HG03565 (cell line): ENCODE measurements at regions not wholly inside any gene's neighbourhood (a gene's known extent, or its start where the extent isn't known, plus 50 kb on each side); places are given as distances from the start of the nearest gene placed in this dataset.

Source experiments
- ATAC-seq: cut with Tn5 transposase; IDR thresholded peaks from one replicate; pipeline ENCODE4 v1.9.1; 2021; ENCODE audit warnings: mild to moderate bottlenecking, moderate library complexity; ENCODE audit not compliant: unreplicated experiment

DNA sequence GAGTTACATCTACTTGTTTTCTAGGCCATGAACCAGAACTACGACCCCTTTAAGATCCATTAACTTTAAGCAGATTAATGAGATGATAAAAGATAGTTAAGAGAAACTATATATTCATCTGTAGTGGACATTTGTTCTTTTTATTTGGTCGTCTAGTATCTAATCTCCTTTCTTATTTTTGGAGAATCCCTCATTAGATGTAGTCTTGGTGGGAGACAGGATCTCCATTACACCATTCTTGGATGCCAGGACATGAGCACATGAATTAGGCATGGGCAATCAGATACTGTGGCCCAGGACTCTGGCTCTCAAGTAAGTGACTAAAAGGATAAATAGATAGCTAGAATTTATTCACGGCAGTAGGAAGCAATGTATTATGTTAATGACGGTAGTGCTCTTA, 245.0 kb downstream of the ATP23 start:
- no peak for ATAC-seq

DNA sequence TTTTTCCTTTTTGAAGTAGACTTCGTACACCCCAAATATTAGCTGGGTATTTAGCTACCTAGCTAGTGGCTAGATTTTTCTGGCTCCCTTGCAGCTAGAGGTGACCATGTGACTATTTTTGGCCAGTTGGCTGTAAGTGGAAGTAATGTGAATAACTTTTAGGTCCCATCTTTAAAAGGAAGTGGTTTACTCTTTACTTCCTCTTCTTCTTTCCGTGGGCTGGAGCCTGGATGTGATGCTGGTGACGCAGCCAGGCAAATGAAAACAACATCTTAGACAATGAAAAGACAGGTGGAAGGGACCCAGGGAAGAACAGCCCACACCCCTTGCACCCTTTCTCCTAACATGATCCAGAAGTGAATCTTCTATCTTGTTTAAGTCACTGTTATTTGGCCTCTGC, 245.5 kb downstream of the ATP23 start:
- no peak for ATAC-seq

DNA sequence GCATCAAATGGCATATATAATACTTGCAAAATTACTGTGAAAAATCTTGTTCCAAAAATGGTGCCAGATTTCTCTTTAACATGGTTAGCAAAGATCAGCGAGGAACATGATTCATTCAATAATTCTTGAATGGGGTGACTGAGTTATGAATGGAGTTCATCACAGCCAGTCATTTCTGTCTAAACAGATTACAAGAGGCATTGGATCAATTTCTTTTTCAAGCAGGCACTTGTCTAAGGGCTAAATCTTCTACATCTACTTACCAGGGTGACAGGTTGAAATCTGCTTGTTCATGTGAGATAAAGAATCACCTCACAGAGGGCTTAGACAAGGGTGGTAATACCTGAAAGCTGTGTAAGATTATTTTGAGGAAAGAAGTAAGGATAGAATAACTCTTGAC, 247.7 kb downstream of the ATP23 start:
- ATAC-seq = no peak

DNA sequence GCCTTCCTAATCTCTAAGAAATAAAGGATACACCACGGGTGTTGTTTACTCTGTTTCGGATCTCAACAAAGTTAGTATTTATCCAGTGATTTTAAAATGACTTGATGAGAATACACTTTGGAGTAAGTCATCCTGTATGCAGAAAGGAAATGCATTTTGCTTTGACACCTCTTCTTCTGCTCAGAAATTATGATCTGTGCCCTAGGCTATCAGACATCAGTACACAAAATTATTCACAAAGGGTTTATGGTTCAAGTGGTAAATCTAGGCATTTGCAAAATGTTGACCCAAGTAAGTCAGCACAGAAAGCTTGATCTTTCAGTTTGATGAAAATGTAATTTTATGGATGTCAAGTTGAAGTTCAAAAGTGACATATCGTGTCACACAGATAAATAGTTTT, 248.5 kb downstream of the ATP23 start:
- ATAC-seq = no peak

GRCh38 chr12:58190618-58191017, 249.3 kb downstream of the ATP23 start:
- ATAC-seq = no peak

GRCh38 chr12:58196971-58197370, 255.6 kb downstream of the ATP23 start:
- ATAC-seq = no peak

DNA sequence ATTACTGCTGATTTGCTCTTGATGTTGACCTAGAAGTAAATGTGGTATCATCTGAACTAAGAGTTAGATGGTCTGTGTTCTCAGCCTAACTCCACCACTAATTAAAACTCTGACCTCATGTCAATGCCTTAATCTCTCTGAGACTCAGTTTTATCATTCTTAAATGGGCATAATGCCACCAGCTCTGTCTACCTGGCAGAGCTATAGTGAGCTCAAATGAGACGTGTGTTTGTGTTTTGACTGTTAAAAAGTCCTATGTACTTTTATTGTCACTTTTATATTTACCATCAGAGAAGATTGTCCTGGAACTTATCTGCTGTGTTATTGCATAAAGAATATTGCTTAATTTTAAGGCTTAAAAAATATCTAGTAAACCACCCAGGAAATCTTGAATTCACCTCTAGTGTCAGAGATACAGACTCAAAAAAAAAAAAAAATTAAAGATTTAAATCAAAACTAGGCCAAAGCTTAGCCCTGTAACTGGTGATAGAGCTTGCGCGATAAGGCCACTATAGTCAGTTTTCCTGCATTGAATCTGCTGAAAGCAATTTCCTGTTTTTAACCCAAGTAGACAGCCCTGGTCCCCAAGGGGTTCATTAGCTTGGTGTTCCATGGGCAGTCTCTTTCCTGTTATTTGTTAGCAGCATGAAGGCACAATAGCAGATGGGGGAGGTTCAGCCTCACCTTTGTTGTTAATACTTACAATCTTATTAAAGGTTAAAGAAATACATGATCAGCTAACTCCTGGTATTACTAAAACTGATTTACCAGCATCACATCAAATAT, 261.8 kb downstream of the ATP23 start:
- no peak for ATAC-seq

DNA sequence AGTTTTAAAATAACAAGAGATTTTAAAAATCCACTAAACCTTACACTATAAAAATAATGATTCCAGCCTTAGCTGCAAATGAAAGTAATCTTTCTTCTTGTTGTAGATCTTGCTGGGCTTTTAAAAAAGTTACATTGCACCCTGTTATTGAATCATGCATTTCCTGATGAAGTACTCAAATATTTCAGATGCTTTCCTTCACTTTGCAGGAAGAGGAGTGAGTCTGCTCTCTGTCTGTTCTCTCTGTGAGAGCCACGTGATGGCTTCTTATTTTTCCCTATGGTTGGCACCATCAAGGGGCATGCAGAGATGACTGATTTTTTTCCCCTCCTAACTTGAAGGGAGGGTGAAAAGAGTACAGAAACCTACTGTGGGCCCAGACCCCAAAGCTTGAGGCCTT, 262.7 kb downstream of the ATP23 start:
- ATAC-seq = no peak

GRCh38 chr12:58206876-58207275, 265.5 kb downstream of the ATP23 start:
- no peak for ATAC-seq

- ATAC-seq = no peak
These were observed 269.8 kb downstream of the ATP23 start for GRCh38 chr12:58211211-58211610.

DNA sequence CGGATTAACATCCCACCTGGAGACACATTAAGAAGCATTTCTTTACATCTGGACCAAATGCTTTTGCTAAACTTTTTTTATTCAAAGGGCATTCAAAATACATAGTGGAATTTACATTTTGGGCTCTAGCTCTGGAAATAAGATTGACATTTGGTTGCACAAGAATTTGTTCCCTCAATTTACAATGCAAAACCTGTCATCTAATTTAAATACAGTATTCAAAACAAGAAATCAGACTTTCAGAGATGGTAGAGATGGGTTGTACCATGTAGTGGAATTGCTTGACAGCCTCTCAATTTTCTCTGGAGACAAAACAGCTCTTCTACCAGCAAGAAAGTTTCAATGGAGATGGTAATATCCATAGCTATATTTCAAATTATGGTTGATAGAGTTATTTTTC, 275.8 kb downstream of the ATP23 start:
- ATAC-seq = no peak

- no peak for ATAC-seq
These were observed 283.3 kb downstream of the ATP23 start for GRCh38 chr12:58224536-58225105.

GRCh38 chr12:58225203-58225877, 284.0 kb downstream of the ATP23 start:
- ATAC-seq = no peak

GRCh38 chr12:58233886-58234285, 292.5 kb downstream of the ATP23 start:
- no peak for ATAC-seq

- ATAC-seq = no peak
These were observed 297.0 kb downstream of the ATP23 start for GRCh38 chr12:58238411-58238810.

DNA sequence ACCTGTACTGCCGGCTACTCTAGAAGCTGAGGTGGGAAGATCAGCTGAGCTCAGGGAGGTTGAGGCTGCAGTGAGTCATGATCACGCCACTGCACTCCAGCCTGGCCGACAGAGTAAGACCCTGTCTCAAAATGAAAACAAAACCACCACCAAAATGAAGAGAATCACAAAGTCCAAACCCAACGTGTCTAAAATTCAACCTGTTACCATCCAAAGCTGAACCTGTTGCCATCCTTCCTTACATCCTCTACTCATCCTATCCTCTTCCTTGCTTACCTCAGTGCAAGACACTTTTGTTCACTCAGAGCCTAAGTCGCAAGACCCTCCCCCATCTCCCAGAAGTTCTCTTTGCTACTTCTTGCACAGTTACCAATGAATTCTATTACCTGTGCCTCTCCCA, 299.7 kb downstream of the ATP23 start:
- ATAC-seq = no peak

DNA sequence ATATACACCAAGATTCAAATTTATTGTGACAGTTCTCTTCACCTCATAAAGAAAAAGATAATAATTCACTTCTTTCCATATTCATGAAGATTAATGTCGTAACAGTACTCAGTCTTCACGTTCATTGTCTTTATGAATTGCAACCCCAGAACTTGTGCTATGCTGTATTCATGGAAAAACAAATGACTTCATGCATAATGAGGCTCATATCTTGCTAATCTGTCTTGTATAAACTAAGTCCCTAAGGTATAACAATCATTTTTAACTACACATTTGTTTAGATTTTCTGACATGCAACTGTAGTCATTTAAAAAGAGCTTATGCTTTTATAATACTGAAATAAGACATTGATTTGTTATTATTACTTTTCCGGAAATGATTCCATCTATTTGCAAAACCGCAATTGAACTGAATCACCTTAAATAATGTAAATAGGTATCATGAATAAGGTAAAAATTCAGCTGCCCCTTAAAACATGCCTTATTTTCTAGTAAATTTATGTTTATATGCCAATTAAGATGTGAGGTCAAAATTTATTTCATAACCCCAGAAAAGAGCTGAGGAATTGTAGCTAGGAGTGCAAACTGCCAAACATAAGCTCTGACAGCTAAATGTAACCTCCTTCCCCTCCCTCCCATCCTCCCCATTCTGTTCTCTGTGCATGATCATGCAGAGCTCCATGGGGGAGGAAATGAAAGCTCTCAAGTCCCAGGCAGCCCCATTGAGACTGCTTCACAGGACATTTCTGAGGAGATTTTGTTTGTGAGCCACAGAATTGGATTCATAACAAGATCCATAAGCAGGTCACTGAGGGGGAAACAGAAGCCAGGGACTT, 301.6 kb downstream of the ATP23 start:
- no peak for ATAC-seq

DNA sequence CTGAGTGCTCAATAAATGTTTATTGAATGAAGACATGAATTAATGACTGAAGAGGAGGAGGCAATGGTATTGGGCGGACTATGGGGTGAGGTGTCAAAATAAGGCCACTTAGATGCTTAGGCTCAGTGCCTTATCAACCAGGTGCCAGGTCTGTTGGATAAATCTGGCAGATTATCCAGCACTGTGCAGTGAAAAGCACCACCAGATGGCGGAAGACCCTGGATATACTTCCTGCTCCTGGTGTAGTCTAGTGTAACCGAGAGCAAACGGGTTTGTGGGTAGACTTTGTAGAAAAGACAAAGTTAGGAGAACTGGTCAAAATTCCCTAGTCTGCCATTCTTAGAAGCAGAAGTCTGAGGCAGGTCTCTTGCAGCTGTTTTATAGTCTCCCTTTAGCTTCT, 306.3 kb downstream of the ATP23 start:
- ATAC-seq = no peak

- no peak for ATAC-seq
These were observed 307.2 kb downstream of the ATP23 start for GRCh38 chr12:58248599-58248998.

GRCh38 chr12:58249610-58250009, 308.2 kb downstream of the ATP23 start:
- ATAC-seq = no peak

GRCh38 chr12:58250077-58250476, 308.7 kb downstream of the ATP23 start:
- ATAC-seq = no peak
